ENCODE measurements at regions not wholly inside any gene's neighbourhood (a gene's known extent, or its start where the extent isn't known, plus 50 kb on each side); places are given as distances from the start of the nearest gene placed in this dataset.

DNA sequence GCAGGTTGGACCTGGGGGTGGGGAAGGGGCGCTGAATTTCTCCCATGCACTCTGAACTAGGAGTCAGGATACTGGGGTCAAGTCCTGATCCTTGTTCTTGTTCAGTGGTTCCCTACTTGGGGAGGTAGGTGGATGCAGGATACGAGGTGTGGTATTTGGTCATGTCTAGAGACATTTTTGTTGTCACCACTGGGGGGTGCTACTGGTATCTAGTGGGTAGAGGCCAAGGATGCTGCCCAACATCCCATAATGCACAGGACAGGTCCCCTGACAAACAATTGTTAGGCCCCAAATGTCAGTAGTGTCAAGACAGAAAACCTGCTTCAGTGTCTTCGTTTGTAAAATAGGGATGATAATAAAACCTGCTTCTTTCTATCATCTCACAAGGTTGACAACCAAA lies 259.0 kb upstream of the FOXD3 start:
- Histone ChIP-seq H3K4me3 (no peak overlapping the region), H3K4me1 (no peaks in the 10 kb centered on the region), H3K27me3 (no peaks in the 10 kb centered on the region), H3K27ac (no peak overlapping the region), H3K9me3 (no peaks in the 10 kb centered on the region), H3K36me3 (no peaks in the 10 kb centered on the region)
- WGBS = 33% methylated on average over 3 of the region's 3 CpGs
- TF ChIP-seq POLR2A (IDR thresholded peaks at IDR 0.05) = no peak
- no peak for TF ChIP-seq EP300 (IDR thresholded peaks at IDR 0.05)
- TF ChIP-seq POLR2AphosphoS5 (IDR thresholded peaks at IDR 0.05) = no peak
- TF ChIP-seq CTCF (IDR thresholded peaks at IDR 0.05) = no peak
- no peak for DNase-seq (ENCODE audit: low spot score in 2 of 2)

GRCh38 chr1:63064135-63064534 lies 258.2 kb upstream of the FOXD3 start:
- DNase-seq (ENCODE audit: low spot score in 2 of 2) = no peak
- Histone ChIP-seq H3K27ac (no peak overlapping the region), H3K9me3 (no peaks in the 10 kb centered on the region), H3K4me3 (no peak overlapping the region), H3K36me3 (no peaks in the 10 kb centered on the region), H3K4me1 (no peaks in the 10 kb centered on the region), H3K27me3 (no peaks in the 10 kb centered on the region)
- TF ChIP-seq EP300 (IDR thresholded peaks at IDR 0.05) (no peak), POLR2A (IDR thresholded peaks at IDR 0.05) (no peak), POLR2AphosphoS5 (IDR thresholded peaks at IDR 0.05) (no peak), CTCF (IDR thresholded peaks at IDR 0.05) (no peak)
- 90% methylated on average over 4 of the region's 4 CpGs for WGBS

DNA sequence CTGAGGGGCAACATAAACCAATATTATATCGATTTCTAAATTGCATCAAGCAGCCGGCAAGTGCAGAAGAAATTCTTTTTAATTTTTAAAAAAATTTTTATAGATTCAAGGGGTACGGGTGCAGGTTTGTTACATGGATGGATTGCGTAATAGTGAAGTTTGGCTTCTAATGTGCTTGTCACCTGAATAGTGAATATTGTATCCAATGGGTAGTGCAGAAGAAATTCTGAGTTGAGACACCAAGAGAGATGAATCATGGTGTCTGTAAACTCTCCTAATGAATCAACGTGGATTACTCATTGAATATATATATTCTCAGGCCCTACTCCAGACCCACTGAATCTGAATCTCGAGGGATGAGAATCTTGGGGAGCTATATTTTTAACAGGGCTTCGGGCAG lies 253.7 kb upstream of the FOXD3 start:
- TF ChIP-seq EP300 (IDR thresholded peaks at IDR 0.05) (no peak), POLR2A (IDR thresholded peaks at IDR 0.05) (no peak)
- no peak overlapping the region for H3K4me3 ChIP-seq
- no peaks in the 10 kb centered on the region for H3K4me1 ChIP-seq
- no peaks in the 10 kb centered on the region for H3K9me3 ChIP-seq
- WGBS = 80% methylated on average over 7 of the region's 7 CpGs
- no peak for DNase-seq (ENCODE audit: low spot score in 2 of 2)
- no peaks in the 10 kb centered on the region for H3K36me3 ChIP-seq
- H3K27ac ChIP-seq = no peak overlapping the region
- H3K27me3 ChIP-seq = peaks cover 26% of the 10 kb centered on the region

- Histone ChIP-seq H3K9me3 (no peaks in the 10 kb centered on the region), H3K4me1 (no peaks in the 10 kb centered on the region), H3K27ac (no peak overlapping the region), H3K4me3 (no peak overlapping the region), H3K36me3 (no peaks in the 10 kb centered on the region), H3K27me3 (peaks cover 31% of the 10 kb centered on the region)
- 72% methylated on average over 6 of the region's 6 CpGs for WGBS
- DNase-seq (ENCODE audit: low spot score in 2 of 2) = no peak
- TF ChIP-seq CTCF (IDR thresholded peaks at IDR 0.05) (no peak), POLR2AphosphoS5 (IDR thresholded peaks at IDR 0.05) (no peak), POLR2A (IDR thresholded peaks at IDR 0.05) (no peak), EP300 (IDR thresholded peaks at IDR 0.05) (no peak)
Measured at GRCh38 chr1:63069214-63069613, 253.2 kb upstream of the FOXD3 start.

- no peaks in the 10 kb centered on the region for H3K4me1 ChIP-seq
- H3K27ac ChIP-seq = no peak overlapping the region
- DNase-seq (ENCODE audit: low spot score in 2 of 2) = no peak
- TF ChIP-seq POLR2A (IDR thresholded peaks at IDR 0.05) (no peak), CTCF (IDR thresholded peaks at IDR 0.05) (no peak), POLR2AphosphoS5 (IDR thresholded peaks at IDR 0.05) (no peak), EP300 (IDR thresholded peaks at IDR 0.05) (no peak)
- H3K36me3 ChIP-seq = no peaks in the 10 kb centered on the region
- no peak overlapping the region for H3K4me3 ChIP-seq
- H3K9me3 ChIP-seq = no peaks in the 10 kb centered on the region
- 11% methylated on average over 39 of the region's 41 CpGs for WGBS
- H3K27me3 ChIP-seq = peaks cover 55% of the 10 kb centered on the region
Measured at GRCh38 chr1:63073309-63074306, 248.8 kb upstream of the FOXD3 start.

Measured in suprapubic skin (tissue), 4 donors.